C4-2B (cell line): ENCODE measurements at regions not wholly inside any gene's neighbourhood (a gene's known extent, or its start where the extent isn't known, plus 50 kb on each side); places are given as distances from the start of the nearest gene placed in this dataset.

Source experiments
- H3K27ac ChIP-seq: fragments of 450-650 bp; 2 replicates; pipeline ENCODE4 v1.5.1; 2017
- ZFX ChIP-seq: fragments of 450-650 bp; IDR thresholded peaks from 2 replicates; pipeline ENCODE4 v1.6.1; 2017
- TF ChIP-seq, protein P1 (sequence below): fragments of 450-650 bp; conservative IDR thresholded peaks from 2 replicates; pipeline ENCODE4 v1.5.1; 2017; ENCODE audit warnings: mild to moderate bottlenecking

DNA sequence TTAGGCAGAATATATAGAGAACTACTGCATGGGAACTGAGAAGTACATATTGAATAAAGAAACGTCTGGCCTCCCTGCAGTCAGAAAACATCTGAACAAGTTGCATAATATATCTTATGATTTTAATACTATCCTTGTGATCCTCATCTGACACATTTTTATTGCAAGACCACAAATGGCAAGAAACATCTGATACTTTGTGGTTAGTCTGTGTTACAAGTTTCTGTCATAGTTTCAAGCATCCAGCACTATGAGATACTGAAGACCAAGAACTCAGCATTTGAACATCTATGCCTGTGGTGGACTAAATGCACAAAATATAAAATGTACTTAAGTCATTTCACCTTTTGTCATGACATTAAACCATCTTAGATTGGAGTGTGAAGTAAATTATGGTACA lies 1175.8 kb upstream of the MIR17HG start:
- no peak for TF ChIP-seq ZFX
- TF ChIP-seq, protein P1, sequence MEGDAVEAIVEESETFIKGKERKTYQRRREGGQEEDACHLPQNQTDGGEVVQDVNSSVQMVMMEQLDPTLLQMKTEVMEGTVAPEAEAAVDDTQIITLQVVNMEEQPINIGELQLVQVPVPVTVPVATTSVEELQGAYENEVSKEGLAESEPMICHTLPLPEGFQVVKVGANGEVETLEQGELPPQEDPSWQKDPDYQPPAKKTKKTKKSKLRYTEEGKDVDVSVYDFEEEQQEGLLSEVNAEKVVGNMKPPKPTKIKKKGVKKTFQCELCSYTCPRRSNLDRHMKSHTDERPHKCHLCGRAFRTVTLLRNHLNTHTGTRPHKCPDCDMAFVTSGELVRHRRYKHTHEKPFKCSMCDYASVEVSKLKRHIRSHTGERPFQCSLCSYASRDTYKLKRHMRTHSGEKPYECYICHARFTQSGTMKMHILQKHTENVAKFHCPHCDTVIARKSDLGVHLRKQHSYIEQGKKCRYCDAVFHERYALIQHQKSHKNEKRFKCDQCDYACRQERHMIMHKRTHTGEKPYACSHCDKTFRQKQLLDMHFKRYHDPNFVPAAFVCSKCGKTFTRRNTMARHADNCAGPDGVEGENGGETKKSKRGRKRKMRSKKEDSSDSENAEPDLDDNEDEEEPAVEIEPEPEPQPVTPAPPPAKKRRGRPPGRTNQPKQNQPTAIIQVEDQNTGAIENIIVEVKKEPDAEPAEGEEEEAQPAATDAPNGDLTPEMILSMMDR: no peak
- no peak overlapping the region for H3K27ac ChIP-seq

DNA sequence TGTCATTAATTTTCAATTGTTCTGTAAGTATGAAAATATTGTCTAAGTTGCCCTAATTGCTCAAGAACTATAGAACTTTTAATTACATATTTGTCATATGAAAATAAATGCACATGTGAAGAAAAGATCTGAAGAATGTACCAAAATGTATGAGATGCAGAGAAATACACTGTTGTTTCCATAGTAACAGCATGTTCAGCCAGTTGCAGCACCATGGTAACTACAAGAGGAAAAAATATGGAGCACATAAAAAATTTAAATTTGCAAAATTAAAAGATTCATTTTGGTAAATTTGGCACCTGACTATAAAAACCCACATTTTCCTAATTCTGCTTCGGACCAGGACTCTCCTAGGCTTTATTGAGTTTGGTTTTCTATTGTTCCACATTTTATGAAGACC lies 1170.0 kb upstream of the MIR17HG start:
- no peak overlapping the region for H3K27ac ChIP-seq
- TF ChIP-seq, protein P1: no peak
- TF ChIP-seq ZFX: no peak

DNA sequence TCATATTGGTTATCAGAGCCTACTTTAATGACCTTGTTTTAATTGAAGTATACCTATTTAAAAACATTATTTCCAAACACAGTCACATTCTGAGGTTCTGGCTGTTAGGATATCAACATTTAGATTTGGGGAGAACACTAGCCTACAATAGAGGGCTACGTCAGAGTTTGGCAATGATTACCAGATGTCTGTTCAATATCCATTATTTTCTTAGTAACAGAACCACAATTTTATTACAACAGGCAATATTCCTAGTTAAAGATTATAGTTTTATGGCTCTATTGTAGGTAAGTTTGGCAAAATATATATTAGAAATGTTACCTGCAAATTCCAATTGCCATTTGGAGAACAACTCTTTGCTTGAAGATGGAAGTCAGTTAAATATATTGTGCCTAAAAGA lies 1163.1 kb upstream of the MIR17HG start:
- H3K27ac ChIP-seq: no peak overlapping the region
- no peak for TF ChIP-seq ZFX
- TF ChIP-seq, protein P1: no peak

GRCh38 chr13:90185734-90186133 lies 1161.8 kb upstream of the MIR17HG start:
- TF ChIP-seq ZFX: no peak
- TF ChIP-seq, protein P1: no peak
- no peak overlapping the region for H3K27ac ChIP-seq

DNA sequence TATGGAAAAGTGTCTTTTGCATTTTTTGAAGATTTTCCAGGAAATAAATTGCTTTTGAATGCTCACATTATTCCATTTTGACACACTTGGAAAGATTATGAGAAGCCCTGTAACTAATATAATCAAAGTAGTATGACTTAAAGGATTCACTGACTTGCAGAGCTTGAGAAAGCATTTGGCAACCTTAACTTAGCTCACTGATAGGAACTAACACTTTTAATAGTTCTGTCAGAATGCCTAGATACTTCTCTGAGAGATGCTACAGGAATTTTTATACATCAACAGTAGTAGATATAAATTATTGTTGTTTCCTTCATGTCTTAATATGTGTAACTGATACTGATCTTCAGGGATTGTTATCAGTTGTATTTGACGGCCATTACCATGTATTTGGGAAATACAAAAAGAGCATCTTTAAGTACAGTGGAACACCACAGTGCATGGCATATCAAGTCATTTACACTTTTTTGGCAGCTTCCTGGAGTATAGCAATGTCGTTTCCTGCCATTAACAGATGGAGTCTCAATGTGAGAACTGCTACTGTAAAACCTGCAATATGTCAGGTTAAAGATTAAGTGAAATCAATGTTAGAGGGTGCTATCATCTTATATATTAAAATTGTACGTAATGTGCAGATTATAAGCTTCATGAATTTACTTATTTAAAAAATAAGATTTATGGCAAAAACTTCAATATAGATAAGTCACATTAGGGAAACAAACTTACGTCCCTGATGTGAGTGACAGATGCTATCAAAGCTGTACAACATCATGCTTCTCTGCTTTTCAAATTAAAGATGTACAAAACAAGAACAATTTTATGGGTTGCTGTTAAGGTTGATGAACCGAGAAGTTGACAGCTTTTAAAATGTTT lies 1159.8 kb upstream of the MIR17HG start:
- TF ChIP-seq, protein P1: no peak
- no peak for TF ChIP-seq ZFX

GRCh38 chr13:90188351-90188636 lies 1159.2 kb upstream of the MIR17HG start:
- no peak for TF ChIP-seq ZFX
- TF ChIP-seq, protein P1: no peak

More for the DNA sequence above, 1159.8 kb upstream of the MIR17HG start:
- no peak overlapping the region for H3K27ac ChIP-seq

DNA sequence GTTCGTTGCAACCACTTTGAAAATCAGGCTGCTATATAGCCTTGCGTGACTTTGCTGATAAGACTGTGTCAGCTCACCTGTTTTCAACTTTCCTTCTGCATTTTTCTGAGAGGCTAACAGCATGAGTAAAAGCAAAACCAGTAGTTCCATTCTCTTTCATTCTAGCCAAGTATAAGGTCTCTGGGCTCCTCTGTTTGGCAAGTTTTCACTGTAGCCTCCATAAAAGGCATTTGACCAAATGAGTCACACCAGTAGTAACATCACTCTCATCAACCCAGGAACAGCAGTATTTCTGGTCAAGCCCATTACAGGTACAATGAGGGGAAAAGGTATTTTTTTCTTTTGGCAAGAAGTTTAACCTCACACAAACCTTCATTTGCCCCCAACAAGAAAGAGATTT lies 1149.8 kb upstream of the MIR17HG start:
- TF ChIP-seq, protein P1: no peak
- no peak for TF ChIP-seq ZFX
- no peak overlapping the region for H3K27ac ChIP-seq

More at GRCh38 chr13:90188351-90188636, 1159.2 kb upstream of the MIR17HG start:
- H3K27ac ChIP-seq: no peak overlapping the region
